ENCODE measurements at regions not wholly inside any gene's neighbourhood (a gene's known extent, or its start where the extent isn't known, plus 50 kb on each side); places are given as distances from the start of the nearest gene placed in this dataset.
A peak's percentile ranks its signal among the peaks of the same experiment; 100 is the strongest.
"Not testable (repeated sequence)": the region's sequence is repeated elsewhere in the genome, so short reads cannot be mapped to it uniquely, and the experiment has no call there.

DNA sequence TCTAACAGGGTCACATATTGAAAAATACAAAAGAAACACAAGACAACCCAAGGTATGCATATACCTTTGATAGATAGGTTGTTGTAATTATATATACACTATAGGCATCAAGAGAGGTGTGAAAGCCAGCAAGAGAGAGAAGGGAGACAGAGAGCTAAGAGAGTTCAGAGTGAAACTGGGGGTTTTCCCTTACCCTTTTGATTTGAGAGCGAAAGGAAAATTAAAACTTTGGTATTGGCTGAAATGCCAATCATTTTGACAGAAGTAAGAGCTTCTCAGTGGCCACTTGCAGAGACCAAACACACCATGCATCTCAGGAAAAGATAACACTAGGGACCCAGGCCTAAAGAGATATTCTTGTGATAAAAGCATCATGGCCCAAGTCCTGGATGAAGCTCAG, 183.6 kb downstream of the SHOX2 start:
- intact Hi-C loops (cut with DNase I, micrococcal nuclease) = no loop called here
- DNase-seq = no peak
- ATAC-seq = no peak

DNA sequence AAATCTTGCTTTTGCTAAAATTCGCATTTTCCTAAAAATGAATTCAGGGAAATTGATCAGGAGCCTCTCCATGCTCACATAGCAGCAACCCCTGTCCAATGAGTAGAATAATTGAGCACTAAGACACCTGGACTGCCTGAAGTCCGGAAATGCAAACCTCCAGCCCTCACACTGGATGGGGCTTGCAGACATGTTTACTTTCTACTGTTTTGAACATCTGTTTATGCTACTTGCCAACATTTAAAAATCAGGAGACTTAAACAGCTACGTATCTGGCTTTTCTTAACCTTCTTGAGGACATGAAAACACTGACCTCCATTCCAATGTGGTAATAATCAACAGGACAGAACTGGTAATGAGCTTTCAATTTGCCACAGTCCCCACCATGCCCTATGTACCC, 184.4 kb downstream of the SHOX2 start:
- DNase-seq (no peak), ATAC-seq (no peak)
- intact Hi-C loops (cut with DNase I, micrococcal nuclease) = no loop called here

DNA sequence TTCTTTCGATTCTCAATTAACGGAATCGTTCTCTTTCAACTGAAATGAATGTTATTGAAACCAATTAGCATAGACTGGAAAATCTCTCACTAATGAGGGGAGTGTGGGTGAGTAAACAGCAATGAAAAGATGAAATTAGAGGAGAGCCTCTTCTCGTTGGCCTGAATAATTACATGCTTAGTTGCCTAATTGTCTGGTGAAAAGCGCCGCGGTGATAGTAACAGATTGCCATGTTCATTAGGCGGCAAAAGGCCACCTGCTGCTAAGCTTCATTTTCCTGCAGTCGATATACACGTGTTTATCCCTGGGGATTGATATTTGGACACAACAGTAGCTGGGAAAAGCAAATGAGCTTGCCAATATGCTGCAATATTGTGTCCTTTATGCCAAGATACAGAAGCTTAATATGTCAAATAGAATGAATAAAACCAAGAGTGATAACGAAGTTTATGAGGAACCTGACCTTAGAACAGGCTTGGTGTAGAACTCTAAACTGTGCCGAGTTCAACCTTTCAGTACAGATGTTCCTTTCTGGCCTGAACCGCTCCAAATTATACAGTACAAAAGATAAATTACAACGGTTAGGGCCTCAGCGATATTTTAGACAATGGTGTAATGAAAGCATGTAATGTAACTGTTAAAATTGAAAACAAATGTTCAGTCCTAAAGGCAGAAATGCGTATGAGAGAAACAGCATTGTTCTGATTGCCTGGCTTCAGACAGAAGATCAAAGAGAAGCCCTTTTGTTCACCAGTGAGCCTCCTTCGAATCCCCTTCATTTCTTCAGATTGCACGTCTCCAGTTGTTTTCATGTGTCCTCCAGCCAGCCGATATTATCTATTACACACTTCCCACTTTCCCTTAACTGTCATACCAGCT, 185.2 kb downstream of the SHOX2 start:
- no peak for DNase-seq
- no peak for ATAC-seq
- intact Hi-C loops (cut with DNase I, micrococcal nuclease) = no loop called here

DNA sequence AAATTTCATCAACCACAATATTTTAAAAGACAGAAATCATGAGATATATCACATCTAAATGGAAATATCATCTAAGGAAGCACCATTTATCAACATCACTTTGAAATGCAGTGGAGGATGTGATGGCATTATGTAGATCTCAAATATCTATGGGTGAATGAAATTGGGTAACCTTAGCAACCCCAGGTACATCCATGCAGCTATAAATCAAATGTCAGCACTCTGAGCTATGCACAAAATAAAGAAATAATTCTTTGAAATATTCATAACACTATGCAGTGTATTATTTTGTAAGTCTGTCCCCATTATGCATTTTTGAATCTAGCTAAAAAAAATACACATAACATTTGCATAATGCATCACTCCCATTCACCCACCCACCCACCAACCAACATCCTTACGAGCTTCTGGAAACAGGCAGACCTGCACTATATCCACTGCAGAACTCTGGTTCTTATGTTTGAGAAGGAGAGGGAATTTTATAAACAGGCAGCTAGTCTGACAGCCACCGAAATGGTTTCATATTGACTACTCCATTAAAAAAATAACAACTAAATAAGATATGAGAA, 186.8 kb downstream of the SHOX2 start:
- DNase-seq = no peak

DNA sequence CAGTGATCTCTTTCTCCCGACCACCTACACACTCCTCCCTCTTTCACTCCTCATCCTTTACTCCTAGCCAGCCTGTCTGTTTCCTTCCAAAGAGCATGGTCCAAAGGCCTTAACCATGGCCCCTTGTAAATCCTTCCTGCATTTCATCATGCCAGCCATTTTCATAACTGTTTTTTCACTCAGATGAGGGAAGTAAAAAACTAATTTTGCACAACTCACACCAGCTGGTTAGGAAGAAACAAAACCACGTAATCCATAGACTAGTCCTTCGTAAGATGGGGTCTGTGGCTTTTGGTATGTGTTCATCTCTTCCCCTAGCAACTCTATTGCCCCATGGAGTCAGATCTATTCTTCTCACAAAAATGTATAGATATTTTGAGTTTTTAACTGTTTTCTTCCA, 187.8 kb downstream of the SHOX2 start:
- no peak for DNase-seq
- intact Hi-C loops (cut with DNase I, micrococcal nuclease) = no loop called here
- no peak for ATAC-seq

More for the DNA sequence above, 186.8 kb downstream of the SHOX2 start:
- intact Hi-C loops (cut with DNase I, micrococcal nuclease) = no loop called here
- no peak for ATAC-seq

DNA sequence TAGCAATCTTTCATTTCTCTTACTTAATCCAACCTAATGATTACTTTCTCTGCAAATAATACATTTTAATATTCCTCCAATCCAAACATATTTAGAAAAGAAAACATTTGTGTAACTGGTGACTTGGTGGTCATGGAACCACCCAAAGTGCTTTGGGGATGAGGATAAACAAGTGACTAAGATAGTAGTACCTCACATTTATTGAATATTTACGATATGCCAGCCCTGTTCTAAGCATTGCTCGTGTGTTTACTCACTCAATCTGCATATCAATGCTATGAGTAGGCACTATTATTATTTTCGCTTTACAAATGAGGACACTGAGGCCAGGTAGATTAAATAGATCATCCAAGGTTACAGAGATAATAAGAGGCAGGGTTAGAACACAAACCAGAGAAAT, 189.5 kb downstream of the SHOX2 start:
- ATAC-seq = no peak
- no peak for DNase-seq
- intact Hi-C loops (cut with DNase I, micrococcal nuclease) = no loop called here

DNA sequence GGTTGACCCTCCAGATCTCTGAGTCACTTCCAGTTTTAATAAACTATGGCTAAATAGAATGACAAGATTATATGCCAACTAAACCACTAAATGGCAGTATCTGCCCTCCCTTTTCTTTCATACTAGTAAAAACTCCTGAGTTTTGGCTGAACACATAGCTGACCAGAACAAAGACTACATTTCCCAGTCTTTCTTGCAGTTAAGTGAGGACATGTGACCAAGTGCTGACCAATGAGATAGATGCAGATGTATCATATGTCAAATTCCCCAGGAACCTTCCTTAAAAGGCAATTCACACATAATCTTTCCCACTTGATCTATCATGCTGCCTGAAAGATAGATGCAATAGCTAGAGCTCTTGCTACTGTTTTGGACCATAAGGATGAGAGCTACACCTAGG, 191.3 kb downstream of the SHOX2 start:
- intact Hi-C loops (cut with DNase I, micrococcal nuclease) = no loop called here
- no peak for DNase-seq
- ATAC-seq = no peak

DNA sequence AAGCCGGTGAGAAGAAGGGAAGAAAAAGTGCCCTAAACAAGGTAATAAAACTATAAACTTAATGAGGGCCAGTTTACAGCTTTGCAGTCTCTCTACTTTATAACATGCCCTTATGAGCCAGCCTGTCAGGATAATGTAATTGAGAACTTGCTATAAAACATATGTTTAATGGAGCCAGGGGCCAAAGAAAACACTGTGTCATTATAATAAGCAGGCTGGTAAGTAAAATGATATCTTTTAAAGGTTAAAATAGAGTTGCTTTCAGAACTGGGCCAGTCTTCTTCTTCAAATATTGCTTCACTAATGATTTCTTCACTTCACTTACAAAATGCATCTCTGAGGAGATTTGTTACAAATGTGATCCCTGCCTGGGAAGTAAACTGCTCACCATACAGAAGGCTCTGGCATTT, 192.5 kb downstream of the SHOX2 start:
- ATAC-seq (peak; percentile 94), DNase-seq (no peak)

DNA sequence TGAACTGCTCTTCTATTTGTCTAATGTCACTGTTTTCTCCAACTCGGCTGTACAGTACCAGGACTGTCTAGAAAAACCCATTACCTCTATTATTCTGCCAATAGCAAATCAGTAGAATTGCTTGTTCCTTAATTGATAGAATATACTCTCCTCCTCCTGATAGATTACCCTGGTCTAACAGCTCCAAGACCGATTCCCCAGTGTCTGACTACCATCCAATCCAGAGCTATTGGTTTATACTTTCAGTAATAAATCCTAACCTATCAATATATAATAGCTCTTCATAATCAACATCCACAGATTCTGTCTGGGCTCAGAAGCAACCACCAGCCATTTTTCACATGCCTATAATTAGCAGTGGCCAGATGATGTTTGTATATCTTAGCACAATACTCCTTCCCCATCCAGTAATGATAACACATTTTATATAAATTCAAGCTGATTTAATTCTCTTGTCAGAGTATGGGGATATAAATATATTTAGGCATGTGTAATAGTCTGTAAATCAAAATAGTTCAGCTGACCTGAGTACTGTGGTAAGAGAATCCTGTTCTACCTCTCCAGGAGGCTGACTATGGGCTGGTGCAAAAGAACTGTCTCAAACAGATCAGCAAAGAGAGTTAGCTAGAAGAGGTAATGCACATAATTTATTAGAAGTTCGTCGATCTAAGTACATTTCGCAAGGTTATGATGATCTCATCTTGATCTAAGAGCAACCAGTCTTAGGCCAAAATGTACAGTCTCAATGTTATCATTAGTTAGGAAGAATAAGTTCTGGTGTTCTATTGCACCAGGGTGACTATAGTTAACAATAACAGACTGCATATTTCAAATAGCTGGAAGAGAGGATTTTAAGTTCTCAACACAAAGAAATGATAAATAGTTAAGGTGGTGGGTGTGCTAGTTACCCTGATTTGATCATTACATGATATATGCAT, 193.4 kb downstream of the SHOX2 start:
- intact Hi-C loops (cut with DNase I, micrococcal nuclease) = no loop called here
- DNase-seq = no peak
- ATAC-seq = no peak

More for the DNA sequence above, 192.5 kb downstream of the SHOX2 start:
- intact Hi-C loops (cut with DNase I, micrococcal nuclease) = no loop called here

DNA sequence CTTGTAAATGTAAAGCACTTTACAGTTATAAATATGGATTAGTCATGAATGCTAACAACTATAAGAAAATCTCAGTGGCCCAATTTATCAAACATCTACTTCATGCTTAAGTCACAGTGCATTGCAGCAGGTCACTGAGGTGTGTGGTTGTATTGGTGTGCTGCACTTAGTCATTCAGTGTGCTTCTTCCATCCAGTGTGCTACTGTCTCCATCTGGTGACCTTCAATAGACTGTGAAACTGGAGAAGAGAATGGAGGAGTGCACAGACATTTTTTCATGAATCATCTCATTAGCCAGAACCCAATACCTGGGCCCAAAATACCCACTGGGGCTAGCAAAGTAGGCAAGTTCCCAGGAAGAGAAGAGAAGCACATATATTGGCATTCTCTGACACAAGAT, 199.6 kb downstream of the SHOX2 start:
- DNase-seq (no peak), ATAC-seq (no peak)
- intact Hi-C loops (cut with DNase I, micrococcal nuclease) = no loop called here

DNA sequence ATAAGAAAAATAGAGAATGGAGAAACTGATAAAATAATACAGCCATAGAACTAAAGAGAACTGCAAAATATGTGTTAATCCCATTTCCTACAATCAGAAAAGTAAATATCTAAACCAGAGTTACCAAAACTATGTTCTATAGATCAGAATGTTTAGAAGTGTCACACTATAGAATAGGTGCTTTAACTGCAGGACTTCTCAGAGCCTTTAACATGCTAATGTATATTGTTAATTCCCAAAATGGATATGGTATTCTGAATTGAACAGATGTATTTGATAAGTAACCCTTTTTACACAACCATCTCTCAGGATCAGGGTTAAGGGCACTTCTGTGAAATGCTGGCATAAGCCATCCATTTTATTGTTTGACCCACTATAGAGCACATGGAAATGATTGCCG, 200.3 kb downstream of the SHOX2 start:
- DNase-seq = no peak
- intact Hi-C loops (cut with DNase I, micrococcal nuclease) = no loop called here
- ATAC-seq = no peak

DNA sequence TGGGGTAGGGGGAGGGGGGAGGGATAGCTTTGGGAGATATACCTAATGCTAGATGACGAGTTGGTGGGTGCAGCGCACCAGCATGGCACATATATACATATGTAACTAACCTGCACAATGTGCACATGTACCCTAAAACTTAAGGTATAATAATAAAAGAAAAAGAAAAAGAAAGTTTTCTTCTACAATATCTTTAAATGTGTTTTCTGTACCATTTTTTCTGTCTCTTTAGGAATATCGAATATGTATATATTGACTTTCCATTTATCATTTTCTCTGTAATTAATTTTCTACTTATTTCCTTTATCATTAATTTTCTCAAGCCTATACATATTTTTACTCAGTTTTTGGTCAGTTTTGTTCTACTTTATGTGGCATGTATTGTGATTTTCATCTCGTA, 203.5 kb downstream of the SHOX2 start:
- intact Hi-C loops (cut with DNase I, micrococcal nuclease); ATAC-seq; DNase-seq: not testable (repeated sequence)

DNA sequence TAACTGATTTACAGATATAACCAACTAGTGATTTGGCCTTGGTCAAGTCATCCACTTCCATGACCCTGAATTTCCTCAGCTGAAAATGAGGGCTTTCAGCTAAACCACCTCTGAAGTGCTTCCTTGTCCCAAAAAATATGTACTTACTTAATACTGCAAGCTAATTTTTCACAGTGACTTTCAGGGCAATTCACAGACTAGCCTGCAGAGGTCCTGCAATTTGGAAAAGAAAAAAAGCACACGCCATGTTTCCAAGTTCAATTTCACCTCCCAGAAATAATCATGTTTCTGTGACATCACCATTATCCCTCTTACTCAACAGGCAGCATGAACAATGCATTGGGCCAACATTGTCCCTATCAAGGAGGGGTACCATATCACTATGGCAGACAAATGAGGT, 218.2 kb downstream of the SHOX2 start:
- DNase-seq (no peak), ATAC-seq (no peak)
- intact Hi-C loops (cut with DNase I, micrococcal nuclease) = no loop called here

DNA sequence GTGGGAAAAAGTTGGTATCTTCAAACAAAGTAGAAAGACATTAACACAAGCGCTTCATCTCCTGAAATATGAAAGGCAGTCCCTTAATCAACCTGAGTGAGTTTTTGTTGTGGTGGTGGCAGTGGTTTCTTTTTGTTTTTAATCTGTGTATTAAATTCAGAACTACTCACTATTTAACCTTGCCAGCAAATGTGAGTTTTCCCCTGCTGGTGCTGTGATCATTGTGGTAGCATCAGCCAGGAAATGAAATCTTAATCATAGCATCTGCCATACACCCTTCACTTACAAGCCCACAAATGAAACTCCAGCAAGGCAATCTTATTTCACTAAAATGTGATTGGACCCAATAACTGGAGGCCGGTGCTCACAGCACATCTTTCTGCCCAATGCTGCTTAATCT, 229.7 kb downstream of the SHOX2 start:
- ATAC-seq = no peak
- DNase-seq = no peak
- intact Hi-C loops (cut with DNase I, micrococcal nuclease) = no loop called here

DNA sequence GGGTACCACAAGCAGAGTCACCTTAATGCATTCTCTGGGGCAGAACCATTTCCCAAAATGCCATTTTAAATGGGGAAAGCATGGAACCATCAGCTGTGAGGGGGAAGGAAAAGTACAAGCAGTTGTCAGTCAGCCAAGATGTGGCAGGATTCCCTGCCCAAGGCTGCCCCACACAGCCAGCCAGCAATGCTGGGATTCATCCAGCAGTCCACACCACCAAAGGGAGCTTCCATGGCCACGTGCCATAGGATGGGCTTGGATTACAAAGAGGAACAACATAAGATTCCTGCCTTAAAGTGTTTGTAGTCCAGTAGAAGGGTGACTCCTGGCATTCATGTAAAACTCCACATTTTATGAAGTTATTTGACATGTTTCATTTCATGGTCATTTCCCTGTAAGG, 233.3 kb downstream of the SHOX2 start:
- no peak for DNase-seq
- intact Hi-C loops (cut with DNase I, micrococcal nuclease) = no loop called here

DNA sequence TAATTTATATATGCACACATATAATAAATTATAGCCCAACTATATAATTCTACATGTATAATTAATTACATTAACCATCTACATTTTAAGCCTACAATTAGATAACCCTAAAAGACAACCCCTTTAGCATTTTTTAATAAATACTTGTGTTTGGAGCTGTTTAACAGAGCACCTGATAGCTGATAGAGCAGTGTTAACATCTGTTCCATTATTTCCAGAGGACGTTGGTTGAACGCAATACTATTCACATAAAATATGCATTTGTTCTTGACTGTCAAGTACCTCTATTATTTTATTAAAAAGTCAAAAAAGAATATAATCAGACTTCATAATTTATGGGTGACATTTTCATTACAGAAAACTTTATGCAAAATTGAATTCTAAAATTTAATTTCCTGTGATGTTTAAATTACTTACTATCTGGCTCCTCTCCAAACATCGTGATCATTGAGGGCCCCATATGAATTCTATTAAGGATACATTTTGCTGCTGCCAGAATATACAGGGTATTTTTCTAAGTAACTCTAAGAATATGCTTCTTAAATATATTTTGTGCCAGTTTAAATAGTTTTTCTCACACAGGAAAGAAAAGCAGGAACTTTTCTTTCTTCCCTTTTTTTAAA, 234.3 kb downstream of the SHOX2 start:
- no peak for DNase-seq
- no peak for ATAC-seq
- intact Hi-C loops (cut with DNase I, micrococcal nuclease) = no loop called here

More for the DNA sequence above, 233.3 kb downstream of the SHOX2 start:
- ATAC-seq = no peak

DNA sequence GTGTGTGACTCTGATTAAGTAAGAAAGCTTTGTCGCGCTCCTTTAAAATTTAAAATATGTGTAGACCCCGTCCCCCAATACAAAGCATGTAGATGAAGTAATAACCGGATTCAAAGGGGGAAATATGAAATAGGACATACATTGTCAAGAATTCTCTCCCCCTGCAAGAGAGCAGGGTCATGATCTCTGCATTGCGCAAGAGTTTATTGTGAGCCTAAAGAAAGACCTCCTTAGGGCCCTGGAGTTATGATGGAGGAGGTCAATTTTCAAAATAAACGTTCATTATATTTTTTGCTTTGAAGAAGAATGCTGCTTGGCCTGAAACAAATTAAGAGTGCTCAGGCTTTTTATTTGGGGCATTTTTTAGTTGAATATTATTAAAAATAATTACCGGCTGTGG, 235.0 kb downstream of the SHOX2 start:
- DNase-seq (no peak), ATAC-seq (no peak)
- intact Hi-C loops (cut with DNase I, micrococcal nuclease) = no loop called here

DNA sequence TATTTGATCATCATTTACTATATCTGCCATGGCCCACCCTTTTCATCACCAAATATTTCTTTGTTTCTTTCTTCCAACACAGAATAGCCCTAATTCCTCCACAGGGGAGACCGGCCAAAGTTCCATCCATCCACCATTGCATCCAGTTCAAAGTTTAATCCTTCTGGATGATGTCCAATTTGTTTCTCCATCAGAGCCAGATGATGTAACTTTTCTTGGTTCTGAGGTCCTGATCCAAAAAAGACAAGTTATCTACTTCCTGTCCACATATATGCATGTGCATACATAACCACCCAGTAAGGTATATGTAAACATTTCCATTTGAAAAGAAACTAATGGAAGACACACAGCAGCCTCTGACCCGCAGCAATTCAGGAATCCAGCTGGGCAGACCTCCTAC, 237.3 kb downstream of the SHOX2 start:
- intact Hi-C loops (cut with DNase I, micrococcal nuclease) = no loop called here
- DNase-seq (no peak), ATAC-seq (no peak)

DNA sequence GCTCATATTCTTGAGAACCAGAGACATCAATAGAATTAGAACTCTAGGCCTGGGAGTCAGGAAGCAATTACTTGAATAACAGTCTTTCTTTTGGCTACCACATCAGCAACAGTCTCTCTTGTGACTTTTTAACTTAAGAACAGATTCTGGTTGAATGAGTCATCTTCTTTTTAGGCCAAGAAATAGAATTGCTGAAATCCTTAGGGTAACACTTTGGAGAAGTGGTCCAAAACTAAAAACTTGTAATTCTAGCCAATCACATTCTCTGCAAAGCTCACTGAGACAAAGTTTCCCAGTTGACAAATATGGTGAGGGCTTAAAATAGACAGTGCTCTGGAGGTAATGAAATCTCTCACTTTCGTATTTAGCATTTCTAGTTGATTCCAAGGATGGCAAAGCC, 238.0 kb downstream of the SHOX2 start:
- intact Hi-C loops (cut with DNase I, micrococcal nuclease) = no loop called here
- no peak for ATAC-seq
- DNase-seq = no peak

Data from left colon (tissue), 2 donors.